ENCODE measurements at regions not wholly inside any gene's neighbourhood (a gene's known extent, or its start where the extent isn't known, plus 50 kb on each side); places are given as distances from the start of the nearest gene placed in this dataset.

GRCh38 chr2:75251896-75252295 lies 52.6 kb upstream of the TACR1 start:
- ATAC-seq (ENCODE audit: low read depth in 2 of 2): no peak
- H3K36me3 Mint-ChIP-seq: peaks cover 8 to 10% of the 10 kb centered on the region in 2 donors
- peaks cover 7 to 56% (median 28%) of the 10 kb centered on the region in 7 donors for H3K9me3 Mint-ChIP-seq
- no peak overlapping the region for H3K27ac Mint-ChIP-seq
- H3K4me3 Mint-ChIP-seq: no peak overlapping the region
- H3K4me1 Mint-ChIP-seq: peaks cover 0 to 7% (median 0%) of the 10 kb centered on the region in 3 donors
- peaks cover 0 to 5% (median 0%) of the 10 kb centered on the region in 3 donors for H3K27me3 Mint-ChIP-seq
- no peak for DNase-seq

Data from naive B cell (primary cell).